H1 (cell line): ENCODE measurements at regions not wholly inside any gene's neighbourhood (a gene's known extent, or its start where the extent isn't known, plus 50 kb on each side); places are given as distances from the start of the nearest gene placed in this dataset.

Experiments
- CEBPB ChIP-seq: IDR thresholded peaks from 2 replicates; pipeline ENCODE4 v1.6.1; 2012; ENCODE audit warnings: low read depth, low read length
- CTBP2 ChIP-seq: IDR thresholded peaks from 2 replicates; pipeline ENCODE4 v1.7.0; 2011; ENCODE audit warnings: borderline replicate concordance, mild to moderate bottlenecking, moderate library complexity, mixed read lengths, low read length; ENCODE audit not compliant: insufficient read depth, insufficient read length
- CTCF ChIP-seq, 3 experiments: IDR thresholded peaks; 1 replicate in 2 of 3; 2 replicates in 1 of 3; pipeline versions ENCODE4 v1.5.1 to v1.6.1; 2011; ENCODE audit warnings: low read length in 3 of 3, mild to moderate bottlenecking in 3 of 3, inconsistent platforms in 2 of 3, low read depth in 1 of 3, moderate library complexity in 1 of 3; ENCODE audit not compliant: insufficient read depth in 1 of 3; ENCODE audit errors: control extremely low read depth in 1 of 3
- SIRT6 ChIP-seq: IDR thresholded peaks from one replicate; pipeline ENCODE4 v1.7.1; 2012; ENCODE audit warnings: low read length, inconsistent platforms
- TF ChIP-seq, protein P1 (sequence below): fragments of 300-600 bp; sonication (generic); IDR thresholded peaks from 2 replicates; pipeline ENCODE4 v1.7.1; 2012; ENCODE audit warnings: low read length, moderate library complexity, mild to moderate bottlenecking, inconsistent platforms; ENCODE audit not compliant: insufficient replicate concordance

- TF ChIP-seq, protein P1, sequence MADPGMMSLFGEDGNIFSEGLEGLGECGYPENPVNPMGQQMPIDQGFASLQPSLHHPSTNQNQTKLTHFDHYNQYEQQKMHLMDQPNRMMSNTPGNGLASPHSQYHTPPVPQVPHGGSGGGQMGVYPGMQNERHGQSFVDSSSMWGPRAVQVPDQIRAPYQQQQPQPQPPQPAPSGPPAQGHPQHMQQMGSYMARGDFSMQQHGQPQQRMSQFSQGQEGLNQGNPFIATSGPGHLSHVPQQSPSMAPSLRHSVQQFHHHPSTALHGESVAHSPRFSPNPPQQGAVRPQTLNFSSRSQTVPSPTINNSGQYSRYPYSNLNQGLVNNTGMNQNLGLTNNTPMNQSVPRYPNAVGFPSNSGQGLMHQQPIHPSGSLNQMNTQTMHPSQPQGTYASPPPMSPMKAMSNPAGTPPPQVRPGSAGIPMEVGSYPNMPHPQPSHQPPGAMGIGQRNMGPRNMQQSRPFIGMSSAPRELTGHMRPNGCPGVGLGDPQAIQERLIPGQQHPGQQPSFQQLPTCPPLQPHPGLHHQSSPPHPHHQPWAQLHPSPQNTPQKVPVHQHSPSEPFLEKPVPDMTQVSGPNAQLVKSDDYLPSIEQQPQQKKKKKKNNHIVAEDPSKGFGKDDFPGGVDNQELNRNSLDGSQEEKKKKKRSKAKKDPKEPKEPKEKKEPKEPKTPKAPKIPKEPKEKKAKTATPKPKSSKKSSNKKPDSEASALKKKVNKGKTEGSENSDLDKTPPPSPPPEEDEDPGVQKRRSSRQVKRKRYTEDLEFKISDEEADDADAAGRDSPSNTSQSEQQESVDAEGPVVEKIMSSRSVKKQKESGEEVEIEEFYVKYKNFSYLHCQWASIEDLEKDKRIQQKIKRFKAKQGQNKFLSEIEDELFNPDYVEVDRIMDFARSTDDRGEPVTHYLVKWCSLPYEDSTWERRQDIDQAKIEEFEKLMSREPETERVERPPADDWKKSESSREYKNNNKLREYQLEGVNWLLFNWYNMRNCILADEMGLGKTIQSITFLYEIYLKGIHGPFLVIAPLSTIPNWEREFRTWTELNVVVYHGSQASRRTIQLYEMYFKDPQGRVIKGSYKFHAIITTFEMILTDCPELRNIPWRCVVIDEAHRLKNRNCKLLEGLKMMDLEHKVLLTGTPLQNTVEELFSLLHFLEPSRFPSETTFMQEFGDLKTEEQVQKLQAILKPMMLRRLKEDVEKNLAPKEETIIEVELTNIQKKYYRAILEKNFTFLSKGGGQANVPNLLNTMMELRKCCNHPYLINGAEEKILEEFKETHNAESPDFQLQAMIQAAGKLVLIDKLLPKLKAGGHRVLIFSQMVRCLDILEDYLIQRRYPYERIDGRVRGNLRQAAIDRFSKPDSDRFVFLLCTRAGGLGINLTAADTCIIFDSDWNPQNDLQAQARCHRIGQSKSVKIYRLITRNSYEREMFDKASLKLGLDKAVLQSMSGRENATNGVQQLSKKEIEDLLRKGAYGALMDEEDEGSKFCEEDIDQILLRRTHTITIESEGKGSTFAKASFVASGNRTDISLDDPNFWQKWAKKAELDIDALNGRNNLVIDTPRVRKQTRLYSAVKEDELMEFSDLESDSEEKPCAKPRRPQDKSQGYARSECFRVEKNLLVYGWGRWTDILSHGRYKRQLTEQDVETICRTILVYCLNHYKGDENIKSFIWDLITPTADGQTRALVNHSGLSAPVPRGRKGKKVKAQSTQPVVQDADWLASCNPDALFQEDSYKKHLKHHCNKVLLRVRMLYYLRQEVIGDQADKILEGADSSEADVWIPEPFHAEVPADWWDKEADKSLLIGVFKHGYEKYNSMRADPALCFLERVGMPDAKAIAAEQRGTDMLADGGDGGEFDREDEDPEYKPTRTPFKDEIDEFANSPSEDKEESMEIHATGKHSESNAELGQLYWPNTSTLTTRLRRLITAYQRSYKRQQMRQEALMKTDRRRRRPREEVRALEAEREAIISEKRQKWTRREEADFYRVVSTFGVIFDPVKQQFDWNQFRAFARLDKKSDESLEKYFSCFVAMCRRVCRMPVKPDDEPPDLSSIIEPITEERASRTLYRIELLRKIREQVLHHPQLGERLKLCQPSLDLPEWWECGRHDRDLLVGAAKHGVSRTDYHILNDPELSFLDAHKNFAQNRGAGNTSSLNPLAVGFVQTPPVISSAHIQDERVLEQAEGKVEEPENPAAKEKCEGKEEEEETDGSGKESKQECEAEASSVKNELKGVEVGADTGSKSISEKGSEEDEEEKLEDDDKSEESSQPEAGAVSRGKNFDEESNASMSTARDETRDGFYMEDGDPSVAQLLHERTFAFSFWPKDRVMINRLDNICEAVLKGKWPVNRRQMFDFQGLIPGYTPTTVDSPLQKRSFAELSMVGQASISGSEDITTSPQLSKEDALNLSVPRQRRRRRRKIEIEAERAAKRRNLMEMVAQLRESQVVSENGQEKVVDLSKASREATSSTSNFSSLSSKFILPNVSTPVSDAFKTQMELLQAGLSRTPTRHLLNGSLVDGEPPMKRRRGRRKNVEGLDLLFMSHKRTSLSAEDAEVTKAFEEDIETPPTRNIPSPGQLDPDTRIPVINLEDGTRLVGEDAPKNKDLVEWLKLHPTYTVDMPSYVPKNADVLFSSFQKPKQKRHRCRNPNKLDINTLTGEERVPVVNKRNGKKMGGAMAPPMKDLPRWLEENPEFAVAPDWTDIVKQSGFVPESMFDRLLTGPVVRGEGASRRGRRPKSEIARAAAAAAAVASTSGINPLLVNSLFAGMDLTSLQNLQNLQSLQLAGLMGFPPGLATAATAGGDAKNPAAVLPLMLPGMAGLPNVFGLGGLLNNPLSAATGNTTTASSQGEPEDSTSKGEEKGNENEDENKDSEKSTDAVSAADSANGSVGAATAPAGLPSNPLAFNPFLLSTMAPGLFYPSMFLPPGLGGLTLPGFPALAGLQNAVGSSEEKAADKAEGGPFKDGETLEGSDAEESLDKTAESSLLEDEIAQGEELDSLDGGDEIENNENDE = no peak
- TF ChIP-seq CTCF (IDR thresholded peaks at IDR 0.05; ENCODE audit: control extremely low read depth in 1 of 3, insufficient read depth in 1 of 3, low read depth in 1 of 3, low read length in 3 of 3) (no peak), CTBP2 (no peak), SIRT6 (no peak), CEBPB (no peak)
- TF ChIP-seq, all 59 proteins: peak for 0
These were observed 151.6 kb downstream of the KDR start (continued) for GRCh38 chr4:54973784-54974183.
